Fibroblast of skin of left biceps (primary cell): ENCODE measurements at regions not wholly inside any gene's neighbourhood (a gene's known extent, or its start where the extent isn't known, plus 50 kb on each side); places are given as distances from the start of the nearest gene placed in this dataset.
"Not testable (repeated sequence)": the region's sequence is repeated elsewhere in the genome, so short reads cannot be mapped to it uniquely, and the experiment has no call there.

Experiments
- DNase-seq, 2 experiments: peaks; one replicate each; pipeline ENCODE4 v3.0.0-alpha.2; 2013; ENCODE audit warnings: low read depth in 2 of 2

- no peak for DNase-seq
Observed at GRCh38 chr2:14047491-14047890, 585.0 kb upstream of the LRATD1 start.

- no peak for DNase-seq
Observed at GRCh38 chr2:14051401-14051800, 581.1 kb upstream of the LRATD1 start.

GRCh38 chr2:14053105-14053504 lies 579.4 kb upstream of the LRATD1 start:
- no peak for DNase-seq

GRCh38 chr2:14064346-14064745 lies 568.2 kb upstream of the LRATD1 start:
- no peak for DNase-seq

- no peak for DNase-seq
Observed at GRCh38 chr2:14072338-14072737, 560.2 kb upstream of the LRATD1 start.

GRCh38 chr2:14074691-14075090 lies 557.8 kb upstream of the LRATD1 start:
- DNase-seq = no peak

GRCh38 chr2:14079576-14079975 lies 552.9 kb upstream of the LRATD1 start:
- DNase-seq = no peak

GRCh38 chr2:14081521-14081920 lies 551.0 kb upstream of the LRATD1 start:
- DNase-seq = no peak

- no peak for DNase-seq
Observed at GRCh38 chr2:14082640-14083039, 549.9 kb upstream of the LRATD1 start.

- no peak for DNase-seq
Observed at GRCh38 chr2:14094592-14094991, 537.9 kb upstream of the LRATD1 start.

- not testable (repeated sequence) for DNase-seq
Observed at GRCh38 chr2:14099101-14099500, 533.4 kb upstream of the LRATD1 start.

- no peak for DNase-seq
Observed at GRCh38 chr2:14114275-14114674, 518.2 kb upstream of the LRATD1 start.

GRCh38 chr2:14120376-14120775 lies 512.1 kb upstream of the LRATD1 start:
- no peak for DNase-seq

GRCh38 chr2:14123436-14124103 lies 508.9 kb upstream of the LRATD1 start:
- DNase-seq = no peak

- DNase-seq = no peak
Observed at GRCh38 chr2:14125624-14126293, 506.8 kb upstream of the LRATD1 start.

GRCh38 chr2:14126846-14127245 lies 505.7 kb upstream of the LRATD1 start:
- DNase-seq = no peak

GRCh38 chr2:14127765-14128164 lies 504.8 kb upstream of the LRATD1 start:
- DNase-seq = no peak

GRCh38 chr2:14132386-14132785 lies 500.1 kb upstream of the LRATD1 start:
- no peak for DNase-seq

GRCh38 chr2:14134771-14135170 lies 497.7 kb upstream of the LRATD1 start:
- no peak for DNase-seq

- DNase-seq = no peak
Observed at GRCh38 chr2:14136030-14136429, 496.5 kb upstream of the LRATD1 start.

GRCh38 chr2:14137643-14138042 lies 494.9 kb upstream of the LRATD1 start:
- no peak for DNase-seq

GRCh38 chr2:14140009-14140550 lies 492.4 kb upstream of the LRATD1 start:
- DNase-seq = no peak

GRCh38 chr2:14143435-14143834 lies 489.1 kb upstream of the LRATD1 start:
- DNase-seq = no peak
